ENCODE measurements at regions not wholly inside any gene's neighbourhood (a gene's known extent, or its start where the extent isn't known, plus 50 kb on each side); places are given as distances from the start of the nearest gene placed in this dataset.

GRCh38 chr11:116262370-116262769, 510.4 kb downstream of the BUD13 start:
- no peak overlapping the region for H3K4me3 Mint-ChIP-seq (ENCODE audit: unreplicated experiment)
- TF ChIP-seq CTCF (IDR thresholded peaks at IDR 0.05; ENCODE audit: partially characterized antibody, unreplicated experiment): no peak
- H3K9me3 Mint-ChIP-seq (ENCODE audit: unreplicated experiment): peaks cover 5% of the 10 kb centered on the region
- peaks cover 5% of the 10 kb centered on the region for H3K27me3 Mint-ChIP-seq (ENCODE audit: unreplicated experiment)
- H3K27ac Mint-ChIP-seq (ENCODE audit: unreplicated experiment): no peak overlapping the region
- DNase-seq: no peak
- no peaks in the 10 kb centered on the region for H3K36me3 Mint-ChIP-seq (ENCODE audit: unreplicated experiment)
- peaks cover 31% of the 10 kb centered on the region for H3K4me1 Mint-ChIP-seq (ENCODE audit: low read depth, unreplicated experiment)

GRCh38 chr11:116261606-116262005, 511.2 kb downstream of the BUD13 start:
- H3K36me3 Mint-ChIP-seq (ENCODE audit: unreplicated experiment): no peaks in the 10 kb centered on the region
- no peak for TF ChIP-seq CTCF (IDR thresholded peaks at IDR 0.05; ENCODE audit: partially characterized antibody, unreplicated experiment)
- H3K9me3 Mint-ChIP-seq (ENCODE audit: unreplicated experiment): peaks cover 5% of the 10 kb centered on the region
- peak overlapping the region; percentile 64 for H3K4me3 Mint-ChIP-seq (ENCODE audit: unreplicated experiment)
- H3K27ac Mint-ChIP-seq (ENCODE audit: unreplicated experiment): peak overlapping the region; percentile 60
- DNase-seq: no peak
- peaks cover 5% of the 10 kb centered on the region for H3K27me3 Mint-ChIP-seq (ENCODE audit: unreplicated experiment)
- H3K4me1 Mint-ChIP-seq (ENCODE audit: low read depth, unreplicated experiment): peaks cover 31% of the 10 kb centered on the region

- TF ChIP-seq CTCF (IDR thresholded peaks at IDR 0.05; ENCODE audit: partially characterized antibody, unreplicated experiment): no peak
- H3K4me3 Mint-ChIP-seq (ENCODE audit: unreplicated experiment): no peak overlapping the region
- peaks cover 3% of the 10 kb centered on the region for H3K9me3 Mint-ChIP-seq (ENCODE audit: unreplicated experiment)
- no peak for DNase-seq
- peaks cover 2% of the 10 kb centered on the region for H3K27me3 Mint-ChIP-seq (ENCODE audit: unreplicated experiment)
- H3K36me3 Mint-ChIP-seq (ENCODE audit: unreplicated experiment): no peaks in the 10 kb centered on the region
- no peak overlapping the region for H3K27ac Mint-ChIP-seq (ENCODE audit: unreplicated experiment)
- H3K4me1 Mint-ChIP-seq (ENCODE audit: low read depth, unreplicated experiment): peaks cover 28% of the 10 kb centered on the region
Measured at GRCh38 chr11:116258821-116259220, 514.0 kb downstream of the BUD13 start.

GRCh38 chr11:116257883-116258282, 514.9 kb downstream of the BUD13 start:
- TF ChIP-seq CTCF (IDR thresholded peaks at IDR 0.05; ENCODE audit: partially characterized antibody, unreplicated experiment): no peak
- H3K27me3 Mint-ChIP-seq (ENCODE audit: unreplicated experiment): no peaks in the 10 kb centered on the region

GRCh38 chr11:116257092-116257491, 515.7 kb downstream of the BUD13 start:
- Mint-ChIP-seq H3K4me3 (ENCODE audit: unreplicated experiment) (no peak overlapping the region), H3K36me3 (ENCODE audit: unreplicated experiment) (no peaks in the 10 kb centered on the region), H3K27ac (ENCODE audit: unreplicated experiment) (no peak overlapping the region), H3K4me1 (ENCODE audit: low read depth, unreplicated experiment) (peaks cover 18% of the 10 kb centered on the region), H3K9me3 (ENCODE audit: unreplicated experiment) (peaks cover 3% of the 10 kb centered on the region), H3K27me3 (ENCODE audit: unreplicated experiment) (no peaks in the 10 kb centered on the region)
- no peak for TF ChIP-seq CTCF (IDR thresholded peaks at IDR 0.05; ENCODE audit: partially characterized antibody, unreplicated experiment)
- no peak for DNase-seq

More at GRCh38 chr11:116257883-116258282, 514.9 kb downstream of the BUD13 start:
- DNase-seq: no peak
- Mint-ChIP-seq H3K4me1 (ENCODE audit: low read depth, unreplicated experiment) (peaks cover 22% of the 10 kb centered on the region), H3K9me3 (ENCODE audit: unreplicated experiment) (peaks cover 3% of the 10 kb centered on the region), H3K27ac (ENCODE audit: unreplicated experiment) (no peak overlapping the region), H3K4me3 (ENCODE audit: unreplicated experiment) (no peak overlapping the region), H3K36me3 (ENCODE audit: unreplicated experiment) (no peaks in the 10 kb centered on the region)
